CD4-positive, alpha-beta T cell (primary cell): ENCODE measurements at regions not wholly inside any gene's neighbourhood (a gene's known extent, or its start where the extent isn't known, plus 50 kb on each side); places are given as distances from the start of the nearest gene placed in this dataset.

ENCODE experiments used
- ATAC-seq: fragments of 200-7000 bp; cut with Tn5 transposase; one replicate; pipeline ENCODE4 v1.10.0; 2022; ENCODE audit warnings: mild to moderate bottlenecking; ENCODE audit not compliant: poor library complexity
- CTCF ChIA-PET: fragments of 350-600 bp; sonication (Branson Sonifier 250); formaldehyde crosslinking; loops from one replicate; lab custom pipeline; 2021; ENCODE audit warnings: antibody characterized with exemption, inconsistent platforms; lab: Charles Lee
- POLR2A ChIA-PET: fragments of 350-600 bp; sonication (Branson Sonifier 250); formaldehyde crosslinking; loops from one replicate; lab custom pipeline; 2021; ENCODE audit warnings: antibody characterized with exemption, inconsistent platforms; lab: Charles Lee
- DNase-seq, 14 experiments: peaks; one replicate each; pipeline ENCODE4 v3.0.0-alpha.2; 2013 to 2020; ENCODE audit warnings: mixed read lengths in 2 of 14
- H3K27ac ChIP-seq, 2 donors: one replicate each; pipeline versions ENCODE4 v1.5.1 to v1.7.0; 2013; ENCODE audit warnings: low read length in 2 of 2, low read depth in 1 of 2, mild to moderate bottlenecking in 1 of 2
- H3K27me3 ChIP-seq, 2 experiments: 1 replicate in 1 of 2; 2 replicates in 1 of 2; pipeline versions ENCODE4 v1.6.1 to v1.7.0; 2013; ENCODE audit warnings: low read length in 2 of 2, control low read depth in 1 of 2, mild to moderate bottlenecking in 1 of 2, moderate library complexity in 1 of 2; ENCODE audit not compliant: insufficient read depth in 2 of 2, control insufficient read depth in 1 of 2
- H3K36me3 ChIP-seq: one replicate; pipeline ENCODE4 v1.6.1; 2013; ENCODE audit warnings: low read length, control low read depth; ENCODE audit not compliant: insufficient read depth
- H3K4me1 ChIP-seq: one replicate; pipeline ENCODE4 v1.6.1; 2013; ENCODE audit warnings: low read length, control low read depth; ENCODE audit not compliant: insufficient read depth
- H3K4me3 ChIP-seq: one replicate; pipeline ENCODE4 v1.5.1; 2013; ENCODE audit warnings: mild to moderate bottlenecking, low read length, moderate library complexity
- H3K9me3 ChIP-seq, 2 experiments: 1 replicate in 1 of 2; 2 replicates in 1 of 2; pipeline versions ENCODE4 v1.6.1 to v1.7.0; 2013; ENCODE audit warnings: low read length in 2 of 2, mild to moderate bottlenecking in 2 of 2, control low read depth in 1 of 2, moderate library complexity in 1 of 2; ENCODE audit not compliant: control insufficient read depth in 1 of 2, insufficient read depth in 1 of 2
- H3K27ac Mint-ChIP-seq: one replicate; pipeline ENCODE4 v1.8.0; 2020; ENCODE audit warnings: mixed read lengths
- H3K27me3 Mint-ChIP-seq: one replicate; pipeline ENCODE4 v1.8.0; 2021; ENCODE audit warnings: mixed read lengths
- H3K36me3 Mint-ChIP-seq: one replicate; pipeline ENCODE4 v1.8.0; 2021; ENCODE audit warnings: low read depth, mixed read lengths
- H3K4me1 Mint-ChIP-seq: one replicate; pipeline ENCODE4 v1.8.0; 2021; ENCODE audit warnings: low read depth, mixed read lengths
- H3K4me3 Mint-ChIP-seq: one replicate; pipeline ENCODE4 v1.8.0; 2020; ENCODE audit warnings: mild to moderate bottlenecking, mixed read lengths
- H3K9me3 Mint-ChIP-seq: one replicate; pipeline ENCODE4 v1.8.0; 2020; ENCODE audit warnings: mixed read lengths
- intact Hi-C, 2 experiments: fragments of 100-400 bp; cut with DNase I in 1 of 2; cut with micrococcal nuclease in 1 of 2; formaldehyde crosslinking; loops; one replicate each; pipeline versions ENCODE4 v1.15.1 to v1.9.0; 2023 to 2025; cut with DNase I, micrococcal nuclease
- TF ChIP-seq, protein P1 (sequence below): fragments of 200-600 bp; IDR thresholded peaks from one replicate; pipeline ENCODE4 v1.8.0; 2022; ENCODE audit warnings: antibody characterized with exemption, mild to moderate bottlenecking

DNA sequence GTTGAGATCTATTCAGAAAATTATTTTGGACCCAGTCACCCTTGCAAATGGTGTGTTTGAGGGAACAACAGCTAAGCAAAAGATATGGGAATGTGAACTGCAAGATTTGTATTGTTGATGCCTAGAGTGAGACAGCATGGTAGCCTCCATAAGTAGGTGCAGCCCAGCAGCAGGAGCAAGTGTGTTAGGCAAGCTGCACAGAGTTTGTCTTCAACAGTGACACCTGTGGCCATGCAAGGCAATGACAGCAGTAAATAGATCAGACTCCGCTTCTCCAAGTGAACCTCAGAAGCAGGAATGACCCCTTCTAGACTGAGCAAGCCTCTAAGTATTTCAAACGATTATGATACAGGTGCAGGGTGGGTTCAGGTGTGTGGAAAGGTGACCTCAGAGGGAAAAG is 133.4 kb upstream of the MSX1 start:
- Mint-ChIP-seq H3K27ac (no peak overlapping the region), H3K4me1 (no peaks in the 10 kb centered on the region), H3K4me3 (no peak overlapping the region), H3K36me3 (peaks cover 36% of the 10 kb centered on the region), H3K27me3 (no peaks in the 10 kb centered on the region), H3K9me3 (peaks cover 20% of the 10 kb centered on the region)
- no peaks in the 10 kb centered on the region for H3K4me1 ChIP-seq
- no peak for ATAC-seq
- TF ChIP-seq, protein P1, sequence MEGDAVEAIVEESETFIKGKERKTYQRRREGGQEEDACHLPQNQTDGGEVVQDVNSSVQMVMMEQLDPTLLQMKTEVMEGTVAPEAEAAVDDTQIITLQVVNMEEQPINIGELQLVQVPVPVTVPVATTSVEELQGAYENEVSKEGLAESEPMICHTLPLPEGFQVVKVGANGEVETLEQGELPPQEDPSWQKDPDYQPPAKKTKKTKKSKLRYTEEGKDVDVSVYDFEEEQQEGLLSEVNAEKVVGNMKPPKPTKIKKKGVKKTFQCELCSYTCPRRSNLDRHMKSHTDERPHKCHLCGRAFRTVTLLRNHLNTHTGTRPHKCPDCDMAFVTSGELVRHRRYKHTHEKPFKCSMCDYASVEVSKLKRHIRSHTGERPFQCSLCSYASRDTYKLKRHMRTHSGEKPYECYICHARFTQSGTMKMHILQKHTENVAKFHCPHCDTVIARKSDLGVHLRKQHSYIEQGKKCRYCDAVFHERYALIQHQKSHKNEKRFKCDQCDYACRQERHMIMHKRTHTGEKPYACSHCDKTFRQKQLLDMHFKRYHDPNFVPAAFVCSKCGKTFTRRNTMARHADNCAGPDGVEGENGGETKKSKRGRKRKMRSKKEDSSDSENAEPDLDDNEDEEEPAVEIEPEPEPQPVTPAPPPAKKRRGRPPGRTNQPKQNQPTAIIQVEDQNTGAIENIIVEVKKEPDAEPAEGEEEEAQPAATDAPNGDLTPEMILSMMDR = no peak
- H3K27me3 ChIP-seq = no peaks in the 10 kb centered on the region
- CTCF ChIA-PET = no interaction called here
- no peak overlapping the region for H3K27ac ChIP-seq
- H3K4me3 ChIP-seq = no peak overlapping the region
- POLR2A ChIA-PET = no interaction called here
- intact Hi-C loops = no loop called here
- no peak for DNase-seq
- H3K9me3 ChIP-seq = peaks cover 30 to 33% of the 10 kb centered on the region in 2 experiments
- no peaks in the 10 kb centered on the region for H3K36me3 ChIP-seq

DNA sequence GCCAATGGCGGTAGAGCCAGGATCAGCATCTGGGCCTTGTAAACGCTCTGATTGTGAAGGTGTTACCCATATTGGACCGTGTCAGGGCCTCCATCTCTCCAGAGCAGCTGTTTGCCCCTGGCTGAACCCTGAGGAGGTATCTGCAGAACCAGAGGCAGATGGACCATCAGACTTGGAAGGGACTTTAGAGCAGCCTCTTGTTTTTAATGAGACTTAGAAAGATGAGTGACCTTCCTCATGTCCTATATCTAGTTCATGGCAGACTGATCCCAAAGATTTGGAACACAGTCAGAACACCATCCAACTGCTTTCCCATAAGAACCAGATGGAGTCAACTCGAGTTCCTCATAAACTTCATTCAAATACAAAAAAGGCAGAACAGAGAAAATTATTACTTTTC is 135.1 kb upstream of the MSX1 start:
- peaks cover 18% of the 10 kb centered on the region for H3K9me3 Mint-ChIP-seq

DNA sequence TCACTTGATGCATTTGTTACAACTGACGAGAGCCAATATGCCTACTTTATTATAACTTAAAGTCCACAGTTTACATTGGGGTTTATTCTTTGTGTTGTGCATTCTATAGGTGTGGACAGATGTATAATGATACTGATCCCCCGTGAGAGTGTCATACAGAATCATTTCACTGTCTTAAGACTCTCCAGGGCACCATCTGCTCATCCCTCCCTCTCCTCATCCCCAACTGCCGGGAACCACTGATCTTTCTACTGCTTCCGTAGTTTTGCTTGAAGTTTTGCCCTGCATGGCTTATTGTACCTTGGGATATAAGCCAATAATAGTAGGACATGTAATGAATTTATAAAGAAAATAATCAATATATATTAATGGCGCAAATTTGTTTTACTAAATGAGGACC is 137.8 kb upstream of the MSX1 start:
- peaks cover 13% of the 10 kb centered on the region for H3K9me3 Mint-ChIP-seq
- TF ChIP-seq, protein P1 = no peak
- ChIA-PET CTCF (no interaction called here), POLR2A (no interaction called here)
- intact Hi-C loops = no loop called here
- H3K9me3 ChIP-seq = peaks cover 16 to 29% of the 10 kb centered on the region in 2 experiments
- no peaks in the 10 kb centered on the region for H3K4me1 ChIP-seq
- H3K36me3 Mint-ChIP-seq = peaks cover 24% of the 10 kb centered on the region
- no peak for DNase-seq
- no peaks in the 10 kb centered on the region for H3K27me3 ChIP-seq
- ATAC-seq = no peak
- no peak overlapping the region for H3K4me3 Mint-ChIP-seq
- no peak overlapping the region for H3K4me3 ChIP-seq
- H3K27me3 Mint-ChIP-seq = no peaks in the 10 kb centered on the region
- H3K27ac Mint-ChIP-seq = no peak overlapping the region
- H3K4me1 Mint-ChIP-seq = no peaks in the 10 kb centered on the region
- H3K36me3 ChIP-seq = no peaks in the 10 kb centered on the region
- H3K27ac ChIP-seq = no peak overlapping the region

More for the DNA sequence above, 135.1 kb upstream of the MSX1 start:
- Histone ChIP-seq H3K4me3 (no peak overlapping the region), H3K4me1 (no peaks in the 10 kb centered on the region), H3K27ac (no peak overlapping the region), H3K36me3 (no peaks in the 10 kb centered on the region), H3K9me3 (peaks cover 26 to 30% of the 10 kb centered on the region in 2 experiments), H3K27me3 (no peaks in the 10 kb centered on the region)
- ATAC-seq (no peak), DNase-seq (no peak)
- H3K36me3 Mint-ChIP-seq = peaks cover 34% of the 10 kb centered on the region
- H3K27me3 Mint-ChIP-seq = no peaks in the 10 kb centered on the region
- intact Hi-C loops = no loop called here
- no peaks in the 10 kb centered on the region for H3K4me1 Mint-ChIP-seq
- H3K4me3 Mint-ChIP-seq = no peak overlapping the region
- no peak overlapping the region for H3K27ac Mint-ChIP-seq
- TF ChIP-seq, protein P1 = no peak
- POLR2A ChIA-PET = no interaction called here
- CTCF ChIA-PET = no interaction called here
